ENCODE measurements at regions not wholly inside any gene's neighbourhood (a gene's known extent, or its start where the extent isn't known, plus 50 kb on each side); places are given as distances from the start of the nearest gene placed in this dataset.

DNA sequence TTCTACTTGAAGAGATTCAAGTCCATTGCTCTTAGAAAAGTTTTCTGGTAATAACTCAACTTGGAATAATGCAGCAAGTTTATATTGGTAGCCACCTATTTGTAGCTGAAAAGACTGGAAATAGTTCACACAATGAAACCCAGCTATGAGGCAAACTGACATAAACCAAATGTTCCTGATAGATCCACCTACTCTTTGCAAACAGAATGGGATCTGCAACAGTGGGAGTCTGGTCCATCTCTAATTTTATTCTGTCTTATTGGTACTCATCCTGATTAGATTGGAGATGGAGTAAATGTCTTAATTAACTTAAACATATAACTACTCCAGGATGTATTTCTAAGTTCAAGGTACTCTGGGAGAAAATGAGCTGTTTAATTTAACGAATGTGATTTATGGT is 438.0 kb downstream of the OLFM4 start:
- H3K4me3 ChIP-seq (ENCODE audit: low read depth, low read length) = no peak overlapping the region

- H3K4me3 ChIP-seq (ENCODE audit: low read depth, low read length) = no peak overlapping the region
Measured at GRCh38 chr13:53473397-53473796, 444.8 kb downstream of the OLFM4 start.

GRCh38 chr13:53474878-53475277 is 446.3 kb downstream of the OLFM4 start:
- H3K4me3 ChIP-seq (ENCODE audit: low read depth, low read length) = no peak overlapping the region

DNA sequence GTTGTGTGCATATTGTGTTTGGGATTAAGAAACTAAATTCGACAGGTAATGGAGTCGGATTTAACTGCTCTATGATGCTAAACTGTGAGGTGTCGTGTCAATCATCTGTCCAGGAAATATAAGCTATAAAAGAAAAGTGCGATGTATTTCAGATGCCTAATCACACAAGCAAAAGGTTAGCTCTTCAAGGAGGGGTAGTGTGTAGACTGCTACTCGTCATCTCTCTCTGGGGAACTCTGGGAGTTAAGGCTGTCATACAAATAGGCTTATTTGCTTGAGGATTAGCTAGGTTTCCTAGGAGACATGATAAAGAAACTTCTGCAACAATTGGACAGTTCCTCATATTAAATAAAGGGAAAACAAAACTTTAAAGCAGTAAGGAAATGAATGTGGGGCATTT is 462.1 kb downstream of the OLFM4 start:
- no peak overlapping the region for H3K4me3 ChIP-seq (ENCODE audit: low read depth, low read length)

DNA sequence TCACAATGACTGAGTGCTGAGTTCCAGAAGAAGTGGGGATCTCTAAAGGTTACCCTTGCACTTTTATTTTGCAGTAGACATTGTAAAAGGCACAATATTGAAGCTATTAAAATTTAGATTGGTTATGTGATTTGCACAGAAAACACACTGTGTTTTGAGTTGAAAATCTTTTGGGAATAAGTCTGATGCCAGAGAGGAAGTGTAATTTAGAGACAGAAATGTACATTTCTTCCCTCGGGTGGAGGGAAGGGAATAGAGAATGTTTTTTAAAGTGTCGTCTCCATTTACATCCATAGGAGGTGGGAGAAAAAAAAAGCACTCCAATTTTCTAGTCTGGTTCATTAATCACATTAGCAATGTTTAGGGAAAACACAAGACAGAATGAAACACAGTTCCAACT is 465.8 kb downstream of the OLFM4 start:
- H3K4me3 ChIP-seq (ENCODE audit: low read depth, low read length) = no peak overlapping the region

GRCh38 chr13:53499576-53500133 is 471.0 kb downstream of the OLFM4 start:
- H3K4me3 ChIP-seq (ENCODE audit: low read depth, low read length) = no peak overlapping the region

- H3K4me3 ChIP-seq (ENCODE audit: low read depth, low read length) = no peak overlapping the region
Measured at GRCh38 chr13:53501387-53501786, 472.8 kb downstream of the OLFM4 start.

GRCh38 chr13:53507741-53508140 is 479.1 kb downstream of the OLFM4 start:
- H3K4me3 ChIP-seq (ENCODE audit: low read depth, low read length) = no peak overlapping the region

DNA sequence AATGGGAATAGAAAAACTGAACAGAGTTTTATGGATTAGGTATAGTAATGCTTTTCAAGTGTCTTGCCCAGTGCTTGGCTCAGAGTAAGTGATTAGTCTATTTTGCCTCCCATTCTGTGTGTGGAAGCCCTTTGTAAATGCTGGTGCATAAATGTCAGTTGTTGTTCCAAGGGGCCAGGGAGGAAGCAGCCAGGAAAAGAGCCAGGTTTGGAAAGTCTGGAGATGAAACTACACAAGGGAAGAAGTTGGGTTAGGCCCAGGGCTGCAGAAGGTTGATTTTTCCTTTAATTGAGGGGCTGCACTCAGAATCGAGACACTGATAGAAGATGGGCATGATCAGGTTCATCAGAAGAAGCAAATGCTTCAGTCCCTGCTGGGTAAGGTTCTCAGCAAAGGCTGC is 484.0 kb downstream of the OLFM4 start:
- no peak overlapping the region for H3K4me3 ChIP-seq (ENCODE audit: low read depth, low read length)

DNA sequence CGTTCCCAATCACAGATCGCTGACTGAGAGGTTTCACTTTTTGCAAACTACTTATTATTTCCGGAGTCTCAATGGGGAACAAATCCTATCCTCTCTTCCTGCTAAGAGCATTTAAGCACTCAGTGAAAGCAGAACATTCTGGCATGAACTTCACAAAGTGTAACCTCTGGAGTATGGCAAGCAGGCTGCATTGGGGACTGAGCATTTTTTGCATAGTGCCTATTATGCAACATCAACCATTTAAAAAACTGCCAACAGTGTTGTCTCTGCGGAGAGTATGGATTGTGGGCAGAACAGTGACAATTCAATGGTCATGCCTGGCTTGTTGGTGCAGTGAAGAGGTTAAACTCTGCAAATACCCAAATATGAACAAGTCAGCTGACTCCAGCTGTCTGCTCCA is 484.6 kb downstream of the OLFM4 start:
- H3K4me3 ChIP-seq (ENCODE audit: low read depth, low read length) = no peak overlapping the region

GRCh38 chr13:53520132-53520531 is 491.5 kb downstream of the OLFM4 start:
- H3K4me3 ChIP-seq (ENCODE audit: low read depth, low read length) = no peak overlapping the region

GRCh38 chr13:53522034-53522433 is 493.4 kb downstream of the OLFM4 start:
- no peak overlapping the region for H3K4me3 ChIP-seq (ENCODE audit: low read depth, low read length)

- no peak overlapping the region for H3K4me3 ChIP-seq (ENCODE audit: low read depth, low read length)
Measured at GRCh38 chr13:53537586-53537985, 509.0 kb downstream of the OLFM4 start.

- H3K4me3 ChIP-seq (ENCODE audit: low read depth, low read length) = no peak overlapping the region
Measured at GRCh38 chr13:53545340-53545941, 516.8 kb downstream of the OLFM4 start.

DNA sequence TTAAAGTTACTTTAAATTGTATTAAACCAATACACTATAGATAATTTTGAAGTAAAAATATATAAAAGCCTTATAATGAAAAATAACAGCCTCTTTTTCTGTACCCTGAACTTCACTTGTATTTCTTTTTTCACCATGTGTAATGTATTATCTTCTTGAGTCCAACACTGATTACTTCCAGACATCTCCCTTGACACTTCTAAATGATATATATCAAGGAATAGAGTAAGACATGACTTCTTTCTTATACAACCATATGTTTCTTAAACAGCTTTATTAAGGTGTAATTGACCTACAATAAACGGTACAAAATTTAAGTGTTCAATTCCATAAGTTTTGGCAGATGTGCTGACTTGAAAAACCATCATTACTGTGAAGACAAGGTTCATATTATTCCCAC is 531.9 kb downstream of the OLFM4 start:
- H3K4me3 ChIP-seq (ENCODE audit: low read depth, low read length) = no peak overlapping the region

GRCh38 chr13:53562419-53562818 is 533.8 kb downstream of the OLFM4 start:
- no peak overlapping the region for H3K4me3 ChIP-seq (ENCODE audit: low read depth, low read length)

GRCh38 chr13:53568491-53568890 is 539.9 kb downstream of the OLFM4 start:
- no peak overlapping the region for H3K4me3 ChIP-seq (ENCODE audit: low read depth, low read length)

GRCh38 chr13:53569453-53569852 is 540.8 kb downstream of the OLFM4 start:
- H3K4me3 ChIP-seq (ENCODE audit: low read depth, low read length) = no peak overlapping the region

DNA sequence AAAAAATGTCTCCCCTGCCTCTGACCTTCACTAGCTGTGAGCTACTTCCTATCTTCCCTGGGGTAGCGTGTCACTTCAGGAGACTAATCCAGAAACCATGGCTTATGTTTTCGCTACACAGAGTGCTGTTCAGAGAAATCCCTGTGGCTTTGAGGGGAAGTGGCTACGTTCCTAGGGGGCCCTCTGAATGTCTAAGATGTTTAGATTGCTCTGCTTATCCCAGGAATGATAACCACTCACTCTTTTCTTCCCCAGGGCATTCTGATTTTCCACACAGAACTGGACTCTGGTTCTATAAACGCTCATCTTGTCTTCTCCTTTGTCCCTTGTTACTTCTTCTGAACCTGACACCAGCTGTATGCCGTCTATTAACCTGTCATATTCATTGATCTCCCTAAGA is 572.5 kb downstream of the OLFM4 start:
- H3K4me3 ChIP-seq (ENCODE audit: low read depth, low read length) = no peak overlapping the region

GRCh38 chr13:53605326-53605725 is 576.7 kb downstream of the OLFM4 start:
- no peak overlapping the region for H3K4me3 ChIP-seq (ENCODE audit: low read depth, low read length)

GRCh38 chr13:53612200-53612599 is 583.6 kb downstream of the OLFM4 start:
- no peak overlapping the region for H3K4me3 ChIP-seq (ENCODE audit: low read depth, low read length)

- H3K4me3 ChIP-seq (ENCODE audit: low read depth, low read length) = no peak overlapping the region
Measured at GRCh38 chr13:53622456-53622855, 593.8 kb downstream of the OLFM4 start.

GRCh38 chr13:53623146-53623545 is 594.5 kb downstream of the OLFM4 start:
- H3K4me3 ChIP-seq (ENCODE audit: low read depth, low read length) = no peak overlapping the region

Data from iPS-11a (cell line).